ENCODE measurements at regions not wholly inside any gene's neighbourhood (a gene's known extent, or its start where the extent isn't known, plus 50 kb on each side); places are given as distances from the start of the nearest gene placed in this dataset.

- no peak for DNase-seq
Measured at GRCh38 chr12:87720967-87721366, 308.2 kb downstream of the C12orf50 start.

GRCh38 chr12:87704374-87704773, 324.8 kb downstream of the C12orf50 start:
- ATAC-seq (ENCODE audit: poor library complexity) (no peak), DNase-seq (no peak)
- Mint-ChIP-seq H3K4me1 (ENCODE audit: low read depth) (no peaks in the 10 kb centered on the region), H3K27ac (no peak overlapping the region), H3K9me3 (peaks cover 5% of the 10 kb centered on the region), H3K27me3 (no peaks in the 10 kb centered on the region), H3K4me3 (no peak overlapping the region), H3K36me3 (ENCODE audit: low read depth) (no peaks in the 10 kb centered on the region)
- Histone ChIP-seq H3K9me3 (ENCODE audit: control insufficient read depth in 1 of 2, insufficient read depth in 1 of 2, low read length in 2 of 2) (peaks cover 0 to 4% of the 10 kb centered on the region in 2 experiments), H3K4me1 (ENCODE audit: insufficient read depth, low read length) (no peaks in the 10 kb centered on the region), H3K4me3 (ENCODE audit: low read length) (no peak overlapping the region), H3K27ac (ENCODE audit: low read depth in 1 of 2, low read length in 2 of 2) (no peak overlapping the region), H3K36me3 (ENCODE audit: insufficient read depth, low read length) (no peaks in the 10 kb centered on the region), H3K27me3 (ENCODE audit: control insufficient read depth in 1 of 2, insufficient read depth in 2 of 2, low read length in 2 of 2) (no peaks in the 10 kb centered on the region)
- ChIA-PET CTCF (no interaction called here), POLR2A (no interaction called here)
- intact Hi-C loops (cut with DNase I, micrococcal nuclease): no loop called here
- TF ChIP-seq, protein P1, sequence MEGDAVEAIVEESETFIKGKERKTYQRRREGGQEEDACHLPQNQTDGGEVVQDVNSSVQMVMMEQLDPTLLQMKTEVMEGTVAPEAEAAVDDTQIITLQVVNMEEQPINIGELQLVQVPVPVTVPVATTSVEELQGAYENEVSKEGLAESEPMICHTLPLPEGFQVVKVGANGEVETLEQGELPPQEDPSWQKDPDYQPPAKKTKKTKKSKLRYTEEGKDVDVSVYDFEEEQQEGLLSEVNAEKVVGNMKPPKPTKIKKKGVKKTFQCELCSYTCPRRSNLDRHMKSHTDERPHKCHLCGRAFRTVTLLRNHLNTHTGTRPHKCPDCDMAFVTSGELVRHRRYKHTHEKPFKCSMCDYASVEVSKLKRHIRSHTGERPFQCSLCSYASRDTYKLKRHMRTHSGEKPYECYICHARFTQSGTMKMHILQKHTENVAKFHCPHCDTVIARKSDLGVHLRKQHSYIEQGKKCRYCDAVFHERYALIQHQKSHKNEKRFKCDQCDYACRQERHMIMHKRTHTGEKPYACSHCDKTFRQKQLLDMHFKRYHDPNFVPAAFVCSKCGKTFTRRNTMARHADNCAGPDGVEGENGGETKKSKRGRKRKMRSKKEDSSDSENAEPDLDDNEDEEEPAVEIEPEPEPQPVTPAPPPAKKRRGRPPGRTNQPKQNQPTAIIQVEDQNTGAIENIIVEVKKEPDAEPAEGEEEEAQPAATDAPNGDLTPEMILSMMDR (IDR thresholded peaks at IDR 0.05): no peak

More at GRCh38 chr12:87720967-87721366, 308.2 kb downstream of the C12orf50 start:
- Mint-ChIP-seq H3K9me3 (peaks cover 9% of the 10 kb centered on the region), H3K36me3 (ENCODE audit: low read depth) (no peaks in the 10 kb centered on the region), H3K27ac (no peak overlapping the region), H3K27me3 (no peaks in the 10 kb centered on the region), H3K4me3 (no peak overlapping the region), H3K4me1 (ENCODE audit: low read depth) (no peaks in the 10 kb centered on the region)
- Histone ChIP-seq H3K4me1 (ENCODE audit: insufficient read depth, low read length) (no peaks in the 10 kb centered on the region), H3K27ac (ENCODE audit: low read depth in 1 of 2, low read length in 2 of 2) (no peak overlapping the region), H3K4me3 (ENCODE audit: low read length) (no peak overlapping the region), H3K9me3 (ENCODE audit: control insufficient read depth in 1 of 2, insufficient read depth in 1 of 2, low read length in 2 of 2) (no peaks in the 10 kb centered on the region), H3K36me3 (ENCODE audit: insufficient read depth, low read length) (no peaks in the 10 kb centered on the region), H3K27me3 (ENCODE audit: control insufficient read depth in 1 of 2, insufficient read depth in 2 of 2, low read length in 2 of 2) (no peaks in the 10 kb centered on the region)
- ATAC-seq (ENCODE audit: poor library complexity): no peak
- TF ChIP-seq, protein P1 (IDR thresholded peaks at IDR 0.05): no peak
- intact Hi-C loops (cut with DNase I, micrococcal nuclease): no loop called here
- CTCF ChIA-PET: interaction anchor here (0.5 kb wide), 1 partner anchor 41 kb away, joined by 3 read pairs; no protein-coding TSS in a partner anchor
- POLR2A ChIA-PET: no interaction called here

- DNase-seq (no peak), ATAC-seq (ENCODE audit: poor library complexity) (no peak)
- Histone ChIP-seq H3K4me1 (ENCODE audit: insufficient read depth, low read length) (no peaks in the 10 kb centered on the region), H3K9me3 (ENCODE audit: control insufficient read depth in 1 of 2, insufficient read depth in 1 of 2, low read length in 2 of 2) (no peaks in the 10 kb centered on the region), H3K36me3 (ENCODE audit: insufficient read depth, low read length) (no peaks in the 10 kb centered on the region), H3K27ac (ENCODE audit: low read depth in 1 of 2, low read length in 2 of 2) (no peak overlapping the region), H3K27me3 (ENCODE audit: control insufficient read depth in 1 of 2, insufficient read depth in 2 of 2, low read length in 2 of 2) (no peaks in the 10 kb centered on the region), H3K4me3 (ENCODE audit: low read length) (no peak overlapping the region)
- no peak overlapping the region for H3K4me3 Mint-ChIP-seq
- intact Hi-C loops (cut with DNase I, micrococcal nuclease): no loop called here
- peaks cover 5% of the 10 kb centered on the region for H3K9me3 Mint-ChIP-seq
- CTCF ChIA-PET: no interaction called here
- H3K27ac Mint-ChIP-seq: no peak overlapping the region
- H3K4me1 Mint-ChIP-seq (ENCODE audit: low read depth): no peaks in the 10 kb centered on the region
- H3K36me3 Mint-ChIP-seq (ENCODE audit: low read depth): no peaks in the 10 kb centered on the region
- TF ChIP-seq, protein P1 (IDR thresholded peaks at IDR 0.05): no peak
- H3K27me3 Mint-ChIP-seq: no peaks in the 10 kb centered on the region
- POLR2A ChIA-PET: no interaction called here
Measured at GRCh38 chr12:87690236-87690810, 338.9 kb downstream of the C12orf50 start.

Measured in CD4-positive, alpha-beta T cell (primary cell).